GM23338 (cell line): ENCODE measurements at regions not wholly inside any gene's neighbourhood (a gene's known extent, or its start where the extent isn't known, plus 50 kb on each side); places are given as distances from the start of the nearest gene placed in this dataset.

ENCODE experiments used
- ATAC-seq: fragments of 200-7000 bp; cut with Tn5 transposase; 3 replicates; pipeline ENCODE4 v1.9.1; 2020
- DNase-seq: peaks from one replicate; pipeline ENCODE4 v3.0.0-alpha.2; 2015; ENCODE audit warnings: low spot score
- H2AFZ ChIP-seq: fragments of 200-600 bp; sonication (generic); 2 replicates; pipeline ENCODE4 v1.8.0; 2016; ENCODE audit warnings: antibody characterized with exemption, mild to moderate bottlenecking, moderate library complexity
- H3F3A ChIP-seq: fragments of 200-600 bp; sonication (generic); replicated peaks from 2 replicates; pipeline ENCODE4 v1.8.0; 2017; ENCODE audit warnings: antibody characterized with exemption, mixed run types, low read depth
- H3K27ac ChIP-seq: fragments of 200-600 bp; sonication (generic); 2 replicates; pipeline ENCODE4 v1.6.1; 2016; ENCODE audit warnings: low read depth
- H3K27me3 ChIP-seq: fragments of 200-600 bp; sonication (generic); 2 replicates; pipeline ENCODE4 v1.8.0; 2016; ENCODE audit warnings: mild to moderate bottlenecking, mixed run types, moderate library complexity; ENCODE audit not compliant: insufficient read depth
- H3K36me3 ChIP-seq: fragments of 200-600 bp; sonication (generic); 2 replicates; pipeline ENCODE4 v1.8.0; 2016; ENCODE audit warnings: mild to moderate bottlenecking; ENCODE audit not compliant: insufficient read depth
- H3K4me1 ChIP-seq: fragments of 200-600 bp; sonication (generic); 2 replicates; pipeline ENCODE4 v1.8.0; 2016; ENCODE audit warnings: mild to moderate bottlenecking, moderate library complexity; ENCODE audit not compliant: insufficient read depth
- H3K4me2 ChIP-seq: fragments of 200-600 bp; sonication (generic); 2 replicates; pipeline ENCODE4 v1.7.1; 2017; ENCODE audit warnings: mixed run types
- H3K4me3 ChIP-seq: fragments of 200-600 bp; sonication (generic); 2 replicates; pipeline ENCODE4 v1.6.1; 2016; ENCODE audit warnings: mixed run types
- H3K79me2 ChIP-seq: fragments of 200-600 bp; sonication (generic); replicated peaks from 2 replicates; pipeline ENCODE4 v1.8.0; 2017; ENCODE audit warnings: mild to moderate bottlenecking; ENCODE audit not compliant: insufficient read depth
- H3K9me2 ChIP-seq: fragments of 200-600 bp; sonication (generic); 2 replicates; pipeline ENCODE4 v1.8.0; 2017; ENCODE audit not compliant: insufficient read depth
- H4K20me1 ChIP-seq: fragments of 200-600 bp; sonication (generic); replicated peaks from 2 replicates; pipeline ENCODE4 v1.8.0; 2017; ENCODE audit warnings: mild to moderate bottlenecking; ENCODE audit not compliant: insufficient read depth
- H3K27ac Mint-ChIP-seq: 2 replicates; pipeline ENCODE4 v1.8.0; 2020; ENCODE audit warnings: inconsistent platforms, mild to moderate bottlenecking, moderate library complexity, mixed read lengths
- H3K27me3 Mint-ChIP-seq: 3 replicates; pipeline ENCODE4 v1.8.0; 2022; ENCODE audit warnings: low read depth, mild to moderate bottlenecking, moderate library complexity, mixed read lengths, inconsistent platforms; ENCODE audit not compliant: insufficient read depth, poor library complexity
- H3K36me3 Mint-ChIP-seq: 3 replicates; pipeline ENCODE4 v1.8.0; 2021; ENCODE audit warnings: low read depth, mild to moderate bottlenecking, inconsistent platforms, moderate library complexity, mixed read lengths
- H3K4me1 Mint-ChIP-seq: 3 replicates; pipeline ENCODE4 v1.8.0; 2020; ENCODE audit warnings: mild to moderate bottlenecking, inconsistent platforms, mixed read lengths
- H3K4me3 Mint-ChIP-seq: 3 replicates; pipeline ENCODE4 v1.8.0; 2021; ENCODE audit warnings: moderate library complexity, mild to moderate bottlenecking, inconsistent platforms, mixed read lengths
- H3K9me3 Mint-ChIP-seq: 3 replicates; pipeline ENCODE4 v1.8.0; 2020; ENCODE audit warnings: moderate library complexity, mild to moderate bottlenecking, inconsistent platforms, mixed read lengths
- CTCF ChIP-seq, 2 experiments: fragments of 200-600 bp in 1 of 2; sonication (generic) in 1 of 2; conservative IDR thresholded peaks; 2 replicates each; pipeline versions ENCODE4 v1.5.1 to v1.6.1; 2016 to 2017; ENCODE audit warnings: antibody characterized with exemption in 2 of 2, low read depth in 2 of 2, mild to moderate bottlenecking in 2 of 2, moderate library complexity in 1 of 2
- EZH2 ChIP-seq: fragments of 200-600 bp; sonication (generic); IDR thresholded peaks from one replicate; pipeline ENCODE4 v1.8.0; 2017; ENCODE audit warnings: antibody characterized with exemption, mild to moderate bottlenecking, low read depth; ENCODE audit not compliant: unreplicated experiment
- EZH2phosphoT487 ChIP-seq: fragments of 200-600 bp; sonication (generic); IDR thresholded peaks from one replicate; pipeline ENCODE4 v1.8.1; 2018; ENCODE audit warnings: antibody characterized with exemption; ENCODE audit not compliant: unreplicated experiment
- JUNB ChIP-seq: IDR thresholded peaks from one replicate; pipeline ENCODE4 v1.6.1; 2016; ENCODE audit warnings: antibody characterized with exemption; ENCODE audit not compliant: unreplicated experiment
- NANOG ChIP-seq: IDR thresholded peaks from 2 replicates; pipeline ENCODE4 v1.6.1; 2016; ENCODE audit warnings: antibody characterized with exemption, borderline replicate concordance
- POLR2AphosphoS5 ChIP-seq: IDR thresholded peaks from 2 replicates; pipeline ENCODE4 v1.6.1; 2016; ENCODE audit warnings: antibody characterized with exemption, low read depth
- ZNF114 ChIP-seq: fragments of 250-450 bp; sonication (Bioruptor Pico); IDR thresholded peaks from 2 replicates; pipeline ENCODE4 v1.5.0; 2020; ENCODE audit warnings: mild to moderate bottlenecking, moderate library complexity
- ZNF331 ChIP-seq: fragments of 250-450 bp; sonication (Bioruptor Pico); IDR thresholded peaks from 2 replicates; pipeline ENCODE4 v1.5.0; 2020; ENCODE audit warnings: low read depth, mild to moderate bottlenecking, moderate library complexity
- TF ChIP-seq, protein P1 (sequence below): IDR thresholded peaks from 2 replicates; pipeline ENCODE4 v1.6.1; 2016; ENCODE audit warnings: antibody characterized with exemption
- TF ChIP-seq, protein P2 (sequence below): fragments of 250-450 bp; sonication (Bioruptor Pico); IDR thresholded peaks from 2 replicates; pipeline ENCODE4 v1.5.0; 2020; ENCODE audit warnings: mild to moderate bottlenecking, moderate library complexity

DNA sequence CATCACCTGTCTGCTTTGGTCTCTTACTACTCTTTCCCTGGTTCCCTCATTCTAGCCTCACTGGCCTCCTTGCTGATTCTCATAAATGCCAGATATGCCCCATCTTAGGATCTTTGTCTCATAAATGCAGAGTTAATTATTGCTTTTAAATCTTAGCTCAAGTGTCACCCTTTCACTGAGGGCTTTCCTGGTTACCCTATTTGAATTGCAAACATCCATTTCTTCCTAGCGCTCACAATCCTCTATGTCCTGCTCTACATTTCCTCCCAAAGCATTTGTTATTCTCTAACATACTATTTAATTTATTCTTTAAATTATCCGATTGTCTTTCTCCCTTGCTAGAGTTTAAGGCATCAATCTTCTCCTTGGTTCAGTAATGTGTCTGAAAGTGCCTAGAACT lies 296.5 kb upstream of the ADGRL4 start:
- TF ChIP-seq, protein P1, sequence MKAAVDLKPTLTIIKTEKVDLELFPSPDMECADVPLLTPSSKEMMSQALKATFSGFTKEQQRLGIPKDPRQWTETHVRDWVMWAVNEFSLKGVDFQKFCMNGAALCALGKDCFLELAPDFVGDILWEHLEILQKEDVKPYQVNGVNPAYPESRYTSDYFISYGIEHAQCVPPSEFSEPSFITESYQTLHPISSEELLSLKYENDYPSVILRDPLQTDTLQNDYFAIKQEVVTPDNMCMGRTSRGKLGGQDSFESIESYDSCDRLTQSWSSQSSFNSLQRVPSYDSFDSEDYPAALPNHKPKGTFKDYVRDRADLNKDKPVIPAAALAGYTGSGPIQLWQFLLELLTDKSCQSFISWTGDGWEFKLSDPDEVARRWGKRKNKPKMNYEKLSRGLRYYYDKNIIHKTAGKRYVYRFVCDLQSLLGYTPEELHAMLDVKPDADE = no peak
- no peaks in the 10 kb centered on the region for H3K36me3 ChIP-seq
- no peak overlapping the region for H3K27ac ChIP-seq
- no peaks in the 10 kb centered on the region for H3F3A ChIP-seq
- no peaks in the 10 kb centered on the region for H3K9me3 Mint-ChIP-seq
- no peaks in the 10 kb centered on the region for H3K36me3 Mint-ChIP-seq
- H3K4me3 ChIP-seq = no peak overlapping the region
- 0 out of 2 replicates have a peak overlapping the region, but pooled peaks have one; percentile 58 for H3K4me2 ChIP-seq
- peaks cover 22% of the 10 kb centered on the region for H3K4me1 Mint-ChIP-seq
- DNase-seq = no peak
- no peaks in the 10 kb centered on the region for H3K27me3 ChIP-seq
- peak overlapping the region; percentile 49 for H3K27ac Mint-ChIP-seq
- H3K9me2 ChIP-seq = no peaks in the 10 kb centered on the region
- H4K20me1 ChIP-seq = no peaks in the 10 kb centered on the region
- no peaks in the 10 kb centered on the region for H3K79me2 ChIP-seq
- no peak overlapping the region for H3K4me3 Mint-ChIP-seq
- no peaks in the 10 kb centered on the region for H3K27me3 Mint-ChIP-seq
- ATAC-seq = no peak
- no peak overlapping the region for H2AFZ ChIP-seq
- H3K4me1 ChIP-seq = peaks cover 13% of the 10 kb centered on the region

GRCh38 chr1:79302380-79302930 lies 295.9 kb upstream of the ADGRL4 start:
- H3F3A ChIP-seq = no peaks in the 10 kb centered on the region
- H3K9me3 Mint-ChIP-seq = no peaks in the 10 kb centered on the region
- no peaks in the 10 kb centered on the region for H3K27me3 ChIP-seq
- H3K9me2 ChIP-seq = no peaks in the 10 kb centered on the region
- peaks cover 22% of the 10 kb centered on the region for H3K4me1 Mint-ChIP-seq
- DNase-seq (no peak), ATAC-seq (no peak)
- no peaks in the 10 kb centered on the region for H3K79me2 ChIP-seq
- H3K27ac ChIP-seq = no peak overlapping the region
- no peaks in the 10 kb centered on the region for H3K36me3 ChIP-seq
- no peak overlapping the region for H2AFZ ChIP-seq
- H3K27ac Mint-ChIP-seq = peak overlapping the region; percentile 58
- H3K4me2 ChIP-seq = no peak overlapping the region
- no peaks in the 10 kb centered on the region for H4K20me1 ChIP-seq
- no peaks in the 10 kb centered on the region for H3K36me3 Mint-ChIP-seq
- H3K27me3 Mint-ChIP-seq = no peaks in the 10 kb centered on the region
- H3K4me3 ChIP-seq = no peak overlapping the region
- H3K4me1 ChIP-seq = peaks cover 13% of the 10 kb centered on the region
- H3K4me3 Mint-ChIP-seq = no peak overlapping the region
- TF ChIP-seq, protein P2, sequence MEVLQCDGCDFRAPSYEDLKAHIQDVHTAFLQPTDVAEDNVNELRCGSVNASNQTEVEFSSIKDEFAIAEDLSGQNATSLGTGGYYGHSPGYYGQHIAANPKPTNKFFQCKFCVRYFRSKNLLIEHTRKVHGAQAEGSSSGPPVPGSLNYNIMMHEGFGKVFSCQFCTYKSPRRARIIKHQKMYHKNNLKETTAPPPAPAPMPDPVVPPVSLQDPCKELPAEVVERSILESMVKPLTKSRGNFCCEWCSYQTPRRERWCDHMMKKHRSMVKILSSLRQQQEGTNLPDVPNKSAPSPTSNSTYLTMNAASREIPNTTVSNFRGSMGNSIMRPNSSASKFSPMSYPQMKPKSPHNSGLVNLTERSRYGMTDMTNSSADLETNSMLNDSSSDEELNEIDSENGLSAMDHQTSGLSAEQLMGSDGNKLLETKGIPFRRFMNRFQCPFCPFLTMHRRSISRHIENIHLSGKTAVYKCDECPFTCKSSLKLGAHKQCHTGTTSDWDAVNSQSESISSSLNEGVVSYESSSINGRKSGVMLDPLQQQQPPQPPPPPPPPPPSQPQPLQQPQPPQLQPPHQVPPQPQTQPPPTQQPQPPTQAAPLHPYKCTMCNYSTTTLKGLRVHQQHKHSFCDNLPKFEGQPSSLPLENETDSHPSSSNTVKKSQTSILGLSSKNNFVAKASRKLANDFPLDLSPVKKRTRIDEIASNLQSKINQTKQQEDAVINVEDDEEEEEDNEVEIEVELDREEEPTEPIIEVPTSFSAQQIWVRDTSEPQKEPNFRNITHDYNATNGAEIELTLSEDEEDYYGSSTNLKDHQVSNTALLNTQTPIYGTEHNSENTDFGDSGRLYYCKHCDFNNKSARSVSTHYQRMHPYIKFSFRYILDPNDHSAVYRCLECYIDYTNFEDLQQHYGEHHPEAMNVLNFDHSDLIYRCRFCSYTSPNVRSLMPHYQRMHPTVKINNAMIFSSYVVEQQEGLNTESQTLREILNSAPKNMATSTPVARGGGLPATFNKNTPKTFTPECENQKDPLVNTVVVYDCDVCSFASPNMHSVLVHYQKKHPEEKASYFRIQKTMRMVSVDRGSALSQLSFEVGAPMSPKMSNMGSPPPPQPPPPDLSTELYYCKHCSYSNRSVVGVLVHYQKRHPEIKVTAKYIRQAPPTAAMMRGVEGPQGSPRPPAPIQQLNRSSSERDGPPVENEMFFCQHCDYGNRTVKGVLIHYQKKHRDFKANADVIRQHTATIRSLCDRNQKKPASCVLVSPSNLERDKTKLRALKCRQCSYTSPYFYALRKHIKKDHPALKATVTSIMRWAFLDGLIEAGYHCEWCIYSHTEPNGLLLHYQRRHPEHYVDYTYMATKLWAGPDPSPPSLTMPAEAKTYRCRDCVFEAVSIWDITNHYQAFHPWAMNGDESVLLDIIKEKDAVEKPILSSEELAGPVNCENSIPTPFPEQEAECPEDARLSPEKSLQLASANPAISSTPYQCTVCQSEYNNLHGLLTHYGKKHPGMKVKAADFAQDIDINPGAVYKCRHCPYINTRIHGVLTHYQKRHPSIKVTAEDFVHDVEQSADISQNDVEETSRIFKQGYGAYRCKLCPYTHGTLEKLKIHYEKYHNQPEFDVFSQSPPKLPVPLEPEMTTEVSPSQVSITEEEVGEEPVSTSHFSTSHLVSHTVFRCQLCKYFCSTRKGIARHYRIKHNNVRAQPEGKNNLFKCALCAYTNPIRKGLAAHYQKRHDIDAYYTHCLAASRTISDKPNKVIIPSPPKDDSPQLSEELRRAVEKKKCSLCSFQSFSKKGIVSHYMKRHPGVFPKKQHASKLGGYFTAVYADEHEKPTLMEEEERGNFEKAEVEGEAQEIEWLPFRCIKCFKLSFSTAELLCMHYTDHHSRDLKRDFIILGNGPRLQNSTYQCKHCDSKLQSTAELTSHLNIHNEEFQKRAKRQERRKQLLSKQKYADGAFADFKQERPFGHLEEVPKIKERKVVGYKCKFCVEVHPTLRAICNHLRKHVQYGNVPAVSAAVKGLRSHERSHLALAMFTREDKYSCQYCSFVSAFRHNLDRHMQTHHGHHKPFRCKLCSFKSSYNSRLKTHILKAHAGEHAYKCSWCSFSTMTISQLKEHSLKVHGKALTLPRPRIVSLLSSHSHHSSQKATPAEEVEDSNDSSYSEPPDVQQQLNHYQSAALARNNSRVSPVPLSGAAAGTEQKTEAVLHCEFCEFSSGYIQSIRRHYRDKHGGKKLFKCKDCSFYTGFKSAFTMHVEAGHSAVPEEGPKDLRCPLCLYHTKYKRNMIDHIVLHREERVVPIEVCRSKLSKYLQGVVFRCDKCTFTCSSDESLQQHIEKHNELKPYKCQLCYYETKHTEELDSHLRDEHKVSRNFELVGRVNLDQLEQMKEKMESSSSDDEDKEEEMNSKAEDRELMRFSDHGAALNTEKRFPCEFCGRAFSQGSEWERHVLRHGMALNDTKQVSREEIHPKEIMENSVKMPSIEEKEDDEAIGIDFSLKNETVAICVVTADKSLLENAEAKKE = no peak
- TF ChIP-seq, protein P1 = no peak
- TF ChIP-seq POLR2AphosphoS5 (no peak), NANOG (no peak), CTCF (conservative IDR thresholded peaks at IDR 0.05; ENCODE audit: low read depth in 2 of 2) (no peak), ZNF114 (CRISPR knock-in tag) (no peak), JUNB (no peak), ZNF331 (CRISPR knock-in tag) (no peak), EZH2 (no peak), EZH2phosphoT487 (no peak)
